ENCODE measurements at regions not wholly inside any gene's neighbourhood (a gene's known extent, or its start where the extent isn't known, plus 50 kb on each side); places are given as distances from the start of the nearest gene placed in this dataset.

- ChIA-PET CTCF (no interaction called here), POLR2A (no interaction called here)
- no peak overlapping the region for H3K4me3 ChIP-seq
- DNase-seq (ENCODE audit: low read depth in 1 of 2, low spot score in 1 of 2) (no peak), ATAC-seq (no peak), FAIRE-seq (no peak)
- H3K4me1 ChIP-seq: 0 out of 3 replicates have a peak, but pooled peaks cover 3% of the 10 kb centered on the region
- 73% methylated on average over 3 of the region's 3 CpGs for WGBS (ENCODE audit: missing lambda C conversion rate)
- TF ChIP-seq USF2 (IDR thresholded peaks at IDR 0.05) (no peak), MAZ (IDR thresholded peaks at IDR 0.05; ENCODE audit: borderline replicate concordance, low read depth, low read length) (no peak), ATOH8 (CRISPR knock-in tag; IDR thresholded peaks at IDR 0.05; ENCODE audit: low read depth) (no peak), FOXS1 (CRISPR knock-in tag; IDR thresholded peaks at IDR 0.05) (no peak), JUN (IDR thresholded peaks at IDR 0.05) (no peak), CBX2 (IDR thresholded peaks at IDR 0.05; ENCODE audit: borderline replicate concordance, low read depth) (no peak), MAFK (IDR thresholded peaks at IDR 0.05; ENCODE audit: partially characterized antibody) (no peak), BCL3 (IDR thresholded peaks at IDR 0.05) (no peak), EP300 (IDR thresholded peaks at IDR 0.05) (no peak), ZFP36 (IDR thresholded peaks at IDR 0.05; ENCODE audit: borderline replicate concordance, partially characterized antibody) (no peak), RCOR1 (IDR thresholded peaks at IDR 0.05; ENCODE audit: low read depth, low read length) (no peak), HMGXB4 (CRISPR knock-in tag; IDR thresholded peaks at IDR 0.05; ENCODE audit: borderline replicate concordance) (no peak), HOXB13 (CRISPR knock-in tag; IDR thresholded peaks at IDR 0.05; ENCODE audit: low read depth) (no peak), RARB (CRISPR knock-in tag; IDR thresholded peaks at IDR 0.05) (no peak)
- peaks cover 30% of the 10 kb centered on the region for H3K9me3 ChIP-seq
- H3K4me2 ChIP-seq: no peak overlapping the region
- no peak overlapping the region for H3K27ac ChIP-seq
These were observed 199.0 kb upstream of the SLC38A2 start for GRCh38 chr12:46571608-46572007.

GRCh38 chr12:46569826-46570439 is 197.4 kb upstream of the SLC38A2 start:
- ChIA-PET POLR2A (no interaction called here), CTCF (interaction anchor here (0.7 to 0.9 kb wide), 2 partner anchors 142 to 1283 kb away, joined by 3 to 4 read pairs; no protein-coding TSS in a partner anchor)
- FAIRE-seq: no peak
- no peak for TF ChIP-seq SMC3 (IDR thresholded peaks at IDR 0.05)
- TF ChIP-seq CTCF (IDR thresholded peaks at IDR 0.05): no peak
- TF ChIP-seq BHLHE40 (IDR thresholded peaks at IDR 0.05; ENCODE audit: low read depth, low read length): no peak
- no peak for TF ChIP-seq EHMT2 (IDR thresholded peaks at IDR 0.05; ENCODE audit: low read depth)
- no peak overlapping the region for H3K27ac ChIP-seq
- no peak overlapping the region for H3K4me3 ChIP-seq
- DNase-seq (ENCODE audit: low read depth in 1 of 2, low spot score in 1 of 2): no peak
- H3K4me1 ChIP-seq: 0 out of 3 replicates have a peak, but pooled peaks cover 3% of the 10 kb centered on the region
- no peak overlapping the region for H3K4me2 ChIP-seq
- WGBS (ENCODE audit: missing lambda C conversion rate): 88% methylated on average over 9 of the region's 9 CpGs
- no peak for ATAC-seq
- H3K9me3 ChIP-seq: peaks cover 44% of the 10 kb centered on the region

All from A549 (cell line).